T-cell (primary cell): ENCODE measurements at regions not wholly inside any gene's neighbourhood (a gene's known extent, or its start where the extent isn't known, plus 50 kb on each side); places are given as distances from the start of the nearest gene placed in this dataset.

ENCODE experiments used
- ATAC-seq, 4 experiments: fragments of 200-7000 bp in 3 of 4; fragments of 150-1000 bp in 1 of 4; cut with Tn5 transposase; replicated peaks in 1 of 4; 1 replicate in 3 of 4; 2 replicates in 1 of 4; pipeline ENCODE4 v1.10.0; 2021; ENCODE audit warnings: moderate library complexity in 3 of 4, mild to moderate bottlenecking in 2 of 4, moderate number of reproducible peaks in 1 of 4
- CTCF ChIA-PET, 2 donors: fragments of 300-600 bp; sonication (Branson Sonifier 250); formaldehyde crosslinking; loops; one replicate each; lab custom pipeline; 2022; ENCODE audit warnings: antibody characterized with exemption in 2 of 2; lab: Charles Lee
- POLR2A ChIA-PET, 2 donors: fragments of 300-600 bp; sonication (Branson Sonifier 250); formaldehyde crosslinking; loops; one replicate each; lab custom pipeline; 2022; ENCODE audit warnings: antibody characterized with exemption in 2 of 2; lab: Charles Lee
- DNase-seq, 35 experiments: peaks; one replicate each; pipeline versions ENCODE4 v3.0.0 to v3.0.0-alpha.2; 2013 to 2023
- H3K27ac ChIP-seq: one replicate; pipeline ENCODE4 v1.5.1; 2013; ENCODE audit warnings: low read length
- H3K27me3 ChIP-seq, 2 experiments: replicated peaks in 1 of 2; 1 replicate in 1 of 2; 2 replicates in 1 of 2; pipeline versions ENCODE4 v1.6.1 to v1.7.0; 2013; ENCODE audit warnings: low read length in 1 of 2, mixed read lengths in 1 of 2; ENCODE audit not compliant: control insufficient read depth in 2 of 2, insufficient read depth in 2 of 2; ENCODE audit errors: extremely low read depth in 1 of 2
- H3K36me3 ChIP-seq, 2 donors: 1 replicate in 1 of 2; 2 replicates in 1 of 2; pipeline versions ENCODE4 v1.6.1 to v1.7.0; 2013; ENCODE audit warnings: low read length in 1 of 2; ENCODE audit not compliant: control insufficient read depth in 2 of 2, insufficient read depth in 1 of 2; ENCODE audit errors: extremely low read depth in 1 of 2
- H3K4me1 ChIP-seq, 2 experiments: 1 replicate in 1 of 2; 2 replicates in 1 of 2; pipeline versions ENCODE4 v1.6.1 to v1.7.0; 2013; ENCODE audit warnings: low read length in 2 of 2, mixed read lengths in 1 of 2; ENCODE audit not compliant: insufficient read depth in 2 of 2, control insufficient read depth in 1 of 2; ENCODE audit errors: extremely low read depth in 1 of 2
- H3K4me3 ChIP-seq, 2 donors: 1 replicate in 1 of 2; 2 replicates in 1 of 2; pipeline versions ENCODE4 v1.5.1 to v1.7.0; 2013; ENCODE audit warnings: mild to moderate bottlenecking in 2 of 2, low read length in 1 of 2, moderate library complexity in 1 of 2; ENCODE audit not compliant: control insufficient read depth in 1 of 2; ENCODE audit errors: extremely low read depth in 1 of 2
- H3K9me3 ChIP-seq: 2 replicates; pipeline ENCODE4 v1.7.0; 2013
- H3K27ac Mint-ChIP-seq, 2 donors: one replicate each; pipeline ENCODE4 v1.8.0; 2020 to 2021; ENCODE audit warnings: mild to moderate bottlenecking in 2 of 2, mixed read lengths in 2 of 2
- H3K27me3 Mint-ChIP-seq, 2 donors: one replicate each; pipeline ENCODE4 v1.8.0; 2021 to 2022; ENCODE audit warnings: mixed read lengths in 2 of 2
- H3K36me3 Mint-ChIP-seq: one replicate; pipeline ENCODE4 v1.8.0; 2021; ENCODE audit warnings: mixed read lengths
- H3K4me1 Mint-ChIP-seq, 3 donors: one replicate each; pipeline ENCODE4 v1.8.0; 2020 to 2022; ENCODE audit warnings: mixed read lengths in 3 of 3, mild to moderate bottlenecking in 1 of 3
- H3K4me3 Mint-ChIP-seq, 3 donors: one replicate each; pipeline ENCODE4 v1.8.0; 2020 to 2022; ENCODE audit warnings: mild to moderate bottlenecking in 3 of 3, mixed read lengths in 3 of 3, moderate library complexity in 3 of 3
- H3K9me3 Mint-ChIP-seq, 3 donors: one replicate each; pipeline ENCODE4 v1.8.0; 2020 to 2022; ENCODE audit warnings: mixed read lengths in 3 of 3
- WGBS: methylation state at CpG from one replicate; pipeline ENCODE4 v1.1.5; 2013; ENCODE audit warnings: missing lambda C conversion rate; ENCODE audit not compliant: insufficient coverage; 5-methylcytosine and 5-hydroxymethylcytosine counted together

GRCh38 chr2:8026381-8026780 is 655.5 kb upstream of the ID2 start:
- Mint-ChIP-seq H3K9me3 (no peaks in the 10 kb centered on the region), H3K27me3 (no peaks in the 10 kb centered on the region), H3K4me1 (peaks cover 4 to 14% (median 12%) of the 10 kb centered on the region in 3 donors), H3K4me3 (no peak overlapping the region), H3K36me3 (no peaks in the 10 kb centered on the region), H3K27ac (no peak overlapping the region)
- Histone ChIP-seq H3K27me3 (peaks cover 0 to 16% of the 10 kb centered on the region in 2 experiments), H3K36me3 (no peaks in the 10 kb centered on the region), H3K4me1 (peaks cover 0 to 4% of the 10 kb centered on the region in 2 experiments), H3K9me3 (no peaks in the 10 kb centered on the region), H3K27ac (no peak overlapping the region), H3K4me3 (no peak overlapping the region)
- ATAC-seq, result no peak
- WGBS, result 95% methylated on average over 3 of the region's 4 CpGs
- CTCF ChIA-PET, result no interaction called here
- no peak for DNase-seq
- POLR2A ChIA-PET, result no interaction called here

DNA sequence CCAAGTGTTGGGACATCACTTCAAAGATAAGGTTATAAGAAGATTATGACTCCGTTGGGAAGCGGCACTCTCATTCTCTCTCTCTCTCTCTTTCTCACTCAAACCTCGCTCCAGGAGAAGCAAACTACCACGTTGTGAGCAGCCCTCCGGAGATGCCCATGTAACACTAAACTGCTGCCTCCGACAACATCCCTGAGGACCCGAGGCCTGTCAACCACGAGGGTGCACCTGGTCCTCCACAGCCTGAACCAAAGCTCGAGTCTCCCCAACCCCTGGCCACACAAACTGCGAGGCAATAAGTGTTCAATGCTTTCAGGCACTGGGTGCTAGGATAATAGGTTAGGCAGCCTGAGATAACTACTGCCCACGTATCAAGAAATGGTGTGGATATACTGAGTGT is 654.5 kb upstream of the ID2 start:
- peaks cover 0 to 9% of the 10 kb centered on the region in 2 experiments for H3K4me1 ChIP-seq
- POLR2A ChIA-PET, result no interaction called here
- Mint-ChIP-seq H3K27me3 (no peaks in the 10 kb centered on the region), H3K4me1 (peaks cover 4 to 14% (median 9%) of the 10 kb centered on the region in 3 donors), H3K27ac (no peak overlapping the region), H3K9me3 (no peaks in the 10 kb centered on the region), H3K4me3 (no peak overlapping the region), H3K36me3 (no peaks in the 10 kb centered on the region)
- no peak for ATAC-seq
- H3K4me3 ChIP-seq, result no peak overlapping the region
- H3K27ac ChIP-seq, result no peak overlapping the region
- H3K9me3 ChIP-seq, result no peaks in the 10 kb centered on the region
- H3K27me3 ChIP-seq, result peaks cover 0 to 20% of the 10 kb centered on the region in 2 experiments
- DNase-seq, result no peak
- CTCF ChIA-PET, result no interaction called here
- H3K36me3 ChIP-seq, result no peaks in the 10 kb centered on the region
- WGBS, result 86% methylated on average over 6 of the region's 11 CpGs

GRCh38 chr2:8028036-8028435 is 653.8 kb upstream of the ID2 start:
- H3K9me3 Mint-ChIP-seq, result no peaks in the 10 kb centered on the region
- Histone ChIP-seq H3K27me3 (peaks cover 0 to 20% of the 10 kb centered on the region in 2 experiments), H3K4me3 (no peak overlapping the region), H3K9me3 (no peaks in the 10 kb centered on the region), H3K36me3 (no peaks in the 10 kb centered on the region), H3K27ac (no peak overlapping the region), H3K4me1 (peaks cover 0 to 9% of the 10 kb centered on the region in 2 experiments)
- H3K36me3 Mint-ChIP-seq, result no peaks in the 10 kb centered on the region
- H3K27me3 Mint-ChIP-seq, result no peaks in the 10 kb centered on the region
- no peak for DNase-seq
- H3K27ac Mint-ChIP-seq, result no peak overlapping the region
- POLR2A ChIA-PET, result no interaction called here
- no peak overlapping the region for H3K4me3 Mint-ChIP-seq
- CTCF ChIA-PET, result no interaction called here
- peaks cover 2 to 11% (median 8%) of the 10 kb centered on the region in 3 donors for H3K4me1 Mint-ChIP-seq
- ATAC-seq, result no peak
- 96% methylated on average over 21 of the region's 21 CpGs for WGBS

DNA sequence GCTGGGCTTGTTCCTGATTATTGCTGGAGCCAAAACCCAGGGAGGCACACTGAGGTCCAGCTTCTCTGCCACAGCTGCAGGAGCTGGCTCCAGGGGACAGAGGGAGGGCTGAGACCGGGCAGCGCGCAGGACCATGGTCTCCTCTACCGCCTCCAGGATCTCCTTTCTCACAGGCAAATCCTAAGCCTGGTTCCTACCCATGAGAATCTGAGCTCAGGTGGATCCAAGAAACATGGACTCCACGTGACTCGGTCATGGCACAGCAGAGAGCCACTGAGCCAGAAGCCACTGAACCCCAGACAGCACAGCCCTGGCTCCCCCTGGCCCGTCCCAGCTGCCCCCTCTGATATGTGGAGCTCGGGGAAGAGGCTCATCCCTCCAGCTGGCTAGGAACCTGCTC is 653.4 kb upstream of the ID2 start:
- H3K4me3 ChIP-seq, result no peak overlapping the region
- H3K9me3 ChIP-seq, result no peaks in the 10 kb centered on the region
- H3K36me3 Mint-ChIP-seq, result no peaks in the 10 kb centered on the region
- no peak overlapping the region for H3K27ac ChIP-seq
- no peaks in the 10 kb centered on the region for H3K27me3 Mint-ChIP-seq
- no peaks in the 10 kb centered on the region for H3K9me3 Mint-ChIP-seq
- no peak for DNase-seq
- H3K27me3 ChIP-seq, result peaks cover 0 to 20% of the 10 kb centered on the region in 2 experiments
- no peaks in the 10 kb centered on the region for H3K36me3 ChIP-seq
- 93% methylated on average over 8 of the region's 8 CpGs for whole genome bisulfite sequencing
- no peak overlapping the region for H3K4me3 Mint-ChIP-seq
- no peak overlapping the region for H3K27ac Mint-ChIP-seq
- POLR2A ChIA-PET, result no interaction called here
- no peak for ATAC-seq
- peaks cover 0 to 7% (median 4%) of the 10 kb centered on the region in 3 donors for H3K4me1 Mint-ChIP-seq
- peaks cover 0 to 5% of the 10 kb centered on the region in 2 experiments for H3K4me1 ChIP-seq
- CTCF ChIA-PET, result no interaction called here

- Mint-ChIP-seq H3K4me1 (peaks cover 0 to 3% (median 2%) of the 10 kb centered on the region in 3 donors), H3K27ac (no peak overlapping the region), H3K27me3 (no peaks in the 10 kb centered on the region), H3K4me3 (no peak overlapping the region), H3K36me3 (no peaks in the 10 kb centered on the region), H3K9me3 (no peaks in the 10 kb centered on the region)
- peaks cover 0 to 4% of the 10 kb centered on the region in 2 experiments for H3K4me1 ChIP-seq
- no peaks in the 10 kb centered on the region for H3K36me3 ChIP-seq
- no peak for ATAC-seq
- DNase-seq, result no peak
- peaks cover 0 to 20% of the 10 kb centered on the region in 2 experiments for H3K27me3 ChIP-seq
- WGBS, result 65% methylated on average over 5 of the region's 5 CpGs
- no peak overlapping the region for H3K4me3 ChIP-seq
- ChIA-PET POLR2A (no interaction called here), CTCF (no interaction called here)
- no peaks in the 10 kb centered on the region for H3K9me3 ChIP-seq
- no peak overlapping the region for H3K27ac ChIP-seq
These were observed 652.9 kb upstream of the ID2 start for GRCh38 chr2:8028981-8029380.

DNA sequence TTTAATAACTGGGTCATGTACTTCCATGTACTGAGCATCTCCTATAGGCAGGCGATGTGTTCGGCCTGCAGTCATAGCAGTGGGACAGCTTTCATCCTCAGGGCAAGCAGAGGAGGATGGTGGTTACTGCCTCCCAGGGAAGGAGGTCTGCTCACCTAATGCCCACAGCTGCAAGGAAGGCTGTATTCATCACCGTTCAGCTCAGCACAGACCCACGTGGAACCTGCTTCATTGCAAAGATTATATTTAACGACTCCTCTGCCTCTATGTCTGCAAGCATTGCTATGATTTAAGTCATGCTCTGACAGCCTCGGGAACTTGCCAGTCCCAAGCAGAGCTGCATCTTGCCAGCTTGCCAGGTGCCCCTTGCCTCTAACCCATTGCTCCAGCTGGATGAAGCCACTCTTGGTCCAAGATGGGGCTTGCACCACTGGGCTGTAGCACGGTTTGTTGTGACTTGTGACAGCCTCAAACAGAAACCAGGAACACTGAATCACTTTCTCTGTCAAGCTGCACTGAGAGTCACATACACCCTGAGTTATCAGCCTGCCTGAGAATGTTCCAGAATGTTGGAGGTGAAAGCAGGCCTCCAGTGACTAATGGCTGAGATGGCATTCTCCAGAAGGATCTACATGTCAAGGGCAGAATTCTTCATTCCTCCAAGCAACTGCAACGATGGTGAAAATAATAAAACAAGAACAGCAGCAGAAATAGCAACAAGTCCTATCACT is 651.1 kb upstream of the ID2 start:
- H3K27ac ChIP-seq, result no peak overlapping the region
- H3K27ac Mint-ChIP-seq, result no peak overlapping the region
- H3K36me3 Mint-ChIP-seq, result no peaks in the 10 kb centered on the region
- no peak for DNase-seq
- no peak overlapping the region for H3K4me3 ChIP-seq
- no peaks in the 10 kb centered on the region for H3K27me3 Mint-ChIP-seq
- H3K4me1 Mint-ChIP-seq, result no peaks in the 10 kb centered on the region
- CTCF ChIA-PET, result interaction anchor here in 1 of 2 donors (0.6 kb wide), 1 partner anchor 483 kb away, joined by 3 read pairs; no protein-coding TSS in a partner anchor
- H3K9me3 ChIP-seq, result no peaks in the 10 kb centered on the region
- WGBS, result 73% methylated on average over 7 of the region's 8 CpGs
- no peaks in the 10 kb centered on the region for H3K36me3 ChIP-seq
- peaks cover 0 to 4% of the 10 kb centered on the region in 2 experiments for H3K4me1 ChIP-seq
- no peak for ATAC-seq
- H3K27me3 ChIP-seq, result peaks cover 0 to 16% of the 10 kb centered on the region in 2 experiments
- H3K9me3 Mint-ChIP-seq, result no peaks in the 10 kb centered on the region
- POLR2A ChIA-PET, result no interaction called here
- no peak overlapping the region for H3K4me3 Mint-ChIP-seq
